HepG2 (cell line): ENCODE measurements at regions not wholly inside any gene's neighbourhood (a gene's known extent, or its start where the extent isn't known, plus 50 kb on each side); places are given as distances from the start of the nearest gene placed in this dataset.
A peak's percentile ranks its signal among the peaks of the same experiment; 100 is the strongest.

ENCODE experiments used
- ATAC-seq: fragments of 200-7000 bp; cut with Tn5 transposase; 3 replicates; pipeline ENCODE4 v1.9.1; 2020; ENCODE audit warnings: mild to moderate bottlenecking, moderate library complexity
- BruUV-seq: library from RNA; stranded (reverse); fragments of 400-500 nt; replicated peaks from 2 replicates; lab custom pipeline; 2021; lab: Mats Ljungman, UMichigan
- CTCF ChIA-PET: fragments of 300-600 bp; formaldehyde crosslinking; extraction: SDS; loops from one replicate; lab custom pipeline; 2021; ENCODE audit warnings: low total read pairs, inconsistent platforms, low intra/inter-chr PET ratio; lab: Yijun Ruan, JAX
- POLR2A ChIA-PET: fragments of 350-600 bp; sonication (Branson Sonifier 250); formaldehyde crosslinking; loops from one replicate; lab custom pipeline; 2020; ENCODE audit warnings: antibody characterized with exemption, inconsistent platforms; lab: Yijun Ruan, JAX
- DNase-seq: peaks from one replicate; pipeline ENCODE4 v3.0.0-alpha.2; 2015; ENCODE audit warnings: low spot score
- FAIRE-seq: peaks from 3 replicates; lab custom pipeline; 2011; peaks lifted over from hg19 to GRCh38; lab: Jason Lieb, UNC
- H2AFZ ChIP-seq: one replicate; pipeline ENCODE4 v1.6.1; 2011; ENCODE audit warnings: low read length, inconsistent platforms
- H3K27ac ChIP-seq: fragments of 300-600 bp; 3 replicates; pipeline ENCODE4 v1.8.0; 2011; ENCODE audit warnings: mixed run types, mild to moderate bottlenecking, mixed read lengths, low read length, inconsistent platforms; ENCODE audit not compliant: insufficient read depth; ENCODE audit errors: extremely low read length
- H3K27me3 ChIP-seq, 2 experiments: fragments of 200-600 bp in 1 of 2; 2 replicates in 1 of 2; 3 replicates in 1 of 2; pipeline versions ENCODE4 v1.6.0 to v1.8.0; 2011; ENCODE audit warnings: low read length in 2 of 2, mild to moderate bottlenecking in 2 of 2, moderate library complexity in 2 of 2, inconsistent platforms in 1 of 2; ENCODE audit not compliant: insufficient read depth in 2 of 2, control insufficient read depth in 1 of 2
- H3K36me3 ChIP-seq, 2 experiments: fragments of 200-600 bp in 1 of 2; replicated peaks in 1 of 2; 2 replicates in 1 of 2; 3 replicates in 1 of 2; pipeline versions ENCODE4 v1.5.1 to v1.8.0; 2011; ENCODE audit warnings: low read length in 2 of 2, inconsistent platforms in 1 of 2; ENCODE audit not compliant: insufficient read depth in 2 of 2, control insufficient read depth in 1 of 2
- H3K4me1 ChIP-seq: 2 replicates; pipeline ENCODE4 v1.5.1; 2012; ENCODE audit warnings: low read length, inconsistent platforms; ENCODE audit not compliant: insufficient read depth
- H3K4me2 ChIP-seq: 2 replicates; pipeline ENCODE4 v1.6.0; 2011; ENCODE audit warnings: low read depth, low read length, inconsistent platforms
- H3K4me3 ChIP-seq, 3 experiments: fragments of 200-600 bp in 1 of 3; sonication (generic), shearing (Covaris generic) in 1 of 3; replicated peaks in 1 of 3; 2 replicates each; pipeline ENCODE4 v1.5.1; 2011 to 2016; ENCODE audit warnings: low read length in 3 of 3, inconsistent platforms in 2 of 3, low read depth in 2 of 3, mild to moderate bottlenecking in 2 of 3, control low read depth in 1 of 3, mixed read lengths in 1 of 3; ENCODE audit not compliant: insufficient read depth in 1 of 3
- H3K79me2 ChIP-seq: one replicate; pipeline ENCODE4 v1.6.1; 2011; ENCODE audit warnings: low read length, inconsistent platforms; ENCODE audit not compliant: insufficient read depth
- H3K9ac ChIP-seq: 2 replicates; pipeline ENCODE4 v1.6.0; 2011; ENCODE audit warnings: mild to moderate bottlenecking, low read depth, low read length, inconsistent platforms; ENCODE audit not compliant: insufficient read depth
- H3K9me3 ChIP-seq: 2 replicates; pipeline ENCODE4 v1.5.1; 2012; ENCODE audit warnings: mild to moderate bottlenecking, low read length
- H4K20me1 ChIP-seq: 2 replicates; pipeline ENCODE4 v1.6.0; 2011; ENCODE audit warnings: inconsistent platforms, mild to moderate bottlenecking, low read length, moderate library complexity; ENCODE audit not compliant: insufficient read depth
- CTCF ChIP-seq: sonication (generic); formaldehyde crosslinking; IDR thresholded peaks from 2 replicates; pipeline ENCODE4 v1.5.0; 2020; ENCODE audit warnings: mild to moderate bottlenecking, missing genetic modification reagents, moderate library complexity
- FOSL2 ChIP-seq: sonication (generic); formaldehyde crosslinking; IDR thresholded peaks from 2 replicates; pipeline ENCODE4 v1.4.0; 2020; ENCODE audit warnings: missing genetic modification reagents
- GATA4 ChIP-seq: sonication (generic); IDR thresholded peaks from 2 replicates; pipeline ENCODE4 v1.6.1; 2016; ENCODE audit warnings: antibody characterized with exemption, low read depth, borderline replicate concordance
- HDAC6 ChIP-seq: fragments of 200-600 bp; sonication (generic); IDR thresholded peaks from 2 replicates; pipeline ENCODE4 v1.7.0; 2017; ENCODE audit warnings: mild to moderate bottlenecking, antibody characterized with exemption, low read length, low read depth
- HNRNPK ChIP-seq: fragments of 200-400 bp; formaldehyde crosslinking; IDR thresholded peaks from 2 replicates; pipeline ENCODE4 v1.6.1; 2018; ENCODE audit warnings: low read length, low read depth, moderate library complexity, mild to moderate bottlenecking; ENCODE audit not compliant: poor library complexity, severe bottlenecking
- MAFK ChIP-seq, 2 experiments: IDR thresholded peaks in 1 of 2; conservative IDR thresholded peaks in 1 of 2; 2 replicates each; pipeline ENCODE4 v1.6.1; 2011; ENCODE audit warnings: improper control_type of control experiment in 2 of 2, low read length in 2 of 2
- NR2F2 ChIP-seq: IDR thresholded peaks from 2 replicates; pipeline ENCODE4 v1.6.1; 2012; ENCODE audit warnings: low read depth, inconsistent platforms, borderline replicate concordance
- SALL1 ChIP-seq: sonication (generic); formaldehyde crosslinking; IDR thresholded peaks from 2 replicates; pipeline ENCODE4 v1.8.0; 2022; ENCODE audit warnings: mild to moderate bottlenecking, missing genetic modification reagents
- SETDB1 ChIP-seq: sonication (generic); formaldehyde crosslinking; IDR thresholded peaks from 2 replicates; pipeline ENCODE4 v1.5.1; 2020; ENCODE audit warnings: missing genetic modification reagents, mild to moderate bottlenecking, borderline replicate concordance
- SMC3 ChIP-seq: IDR thresholded peaks from 2 replicates; pipeline ENCODE4 v1.6.1; 2011; ENCODE audit warnings: low read length, improper control_type of control experiment
- STAG1 ChIP-seq: sonication (generic); formaldehyde crosslinking; IDR thresholded peaks from 2 replicates; pipeline ENCODE4 v1.4.0; 2020; ENCODE audit warnings: missing genetic modification reagents
- ZBTB4 ChIP-seq: sonication (generic); formaldehyde crosslinking; IDR thresholded peaks from 2 replicates; pipeline ENCODE4 v1.4.0; 2020; ENCODE audit warnings: missing genetic modification reagents, mild to moderate bottlenecking, borderline replicate concordance
- ZNF224 ChIP-seq: sonication (generic); formaldehyde crosslinking; IDR thresholded peaks from 2 replicates; pipeline ENCODE4 v1.5.0; 2020; ENCODE audit warnings: mild to moderate bottlenecking, missing genetic modification reagents
- ZNF263 ChIP-seq: sonication (generic); formaldehyde crosslinking; IDR thresholded peaks from 2 replicates; pipeline ENCODE4 v1.4.0; 2020; ENCODE audit warnings: missing genetic modification reagents
- ZNF30 ChIP-seq: sonication (generic); formaldehyde crosslinking; IDR thresholded peaks from 2 replicates; pipeline ENCODE4 v1.5.0; 2020; ENCODE audit warnings: mild to moderate bottlenecking, missing genetic modification reagents
- ZNF563 ChIP-seq: sonication (generic); formaldehyde crosslinking; IDR thresholded peaks from 2 replicates; pipeline ENCODE4 v1.8.0; 2022; ENCODE audit warnings: mild to moderate bottlenecking, moderate library complexity, missing genetic modification reagents
- ZNF570 ChIP-seq: sonication (generic); formaldehyde crosslinking; IDR thresholded peaks from 2 replicates; pipeline ENCODE4 v1.4.0; 2020; ENCODE audit warnings: mild to moderate bottlenecking, missing genetic modification reagents, borderline replicate concordance
- ZSCAN22 ChIP-seq: sonication (generic); formaldehyde crosslinking; IDR thresholded peaks from 2 replicates; pipeline ENCODE4 v1.4.0; 2020; ENCODE audit warnings: mild to moderate bottlenecking, missing genetic modification reagents
- WGBS: methylation state at CpG from one replicate; pipeline ENCODE4 v1.1.6; 2017; ENCODE audit warnings: low lambda C conversion rate; 5-methylcytosine and 5-hydroxymethylcytosine counted together
- in situ Hi-C: cut with HindIII; loops from 2 replicates; pipeline ENCODE4 v1.10.0; 2017; ENCODE audit warnings: low pct_unique_long_range_greater_than_20kb; ENCODE audit not compliant: extremely low pct_ligation_motif_present
- intact Hi-C: fragments of 100-400 bp; cut with micrococcal nuclease; formaldehyde crosslinking; loops from one replicate; pipeline ENCODE4 v1.10.0; 2022; ENCODE audit not compliant: unreplicated experiment

GRCh38 chr14:100416921-100417860 is 94.1 kb downstream of the SLC25A47 start:
- Histone ChIP-seq H3K9ac (no peak overlapping the region), H4K20me1 (no peaks in the 10 kb centered on the region), H2AFZ (no peak overlapping the region), H3K4me3 (no peak overlapping the region), H3K36me3 (no peaks in the 10 kb centered on the region), H3K9me3 (no peaks in the 10 kb centered on the region), H3K4me2 (no peak overlapping the region), H3K27me3 (no peaks in the 10 kb centered on the region), H3K79me2 (no peaks in the 10 kb centered on the region), H3K4me1 (no peaks in the 10 kb centered on the region), H3K27ac (no peak overlapping the region)
- in situ Hi-C loops: no loop called here
- ATAC-seq: peak; percentile 98
- peak; percentile 55 for DNase-seq
- intact Hi-C loops: loop anchor here (1.0 kb wide), 1 partner anchor 228 kb away; no protein-coding TSS in a partner anchor
- POLR2A ChIA-PET: no interaction called here
- CTCF ChIA-PET: interaction anchor here (1.4 to 1.8 kb wide), 2 partner anchors 229 to 237 kb away, joined by 9 to 12 read pairs; no protein-coding TSS in a partner anchor
- 49% methylated on average over 10 of the region's 13 CpGs for WGBS
- peak; percentile 93 for FAIRE-seq
- BruUV-seq: no TSS peak
- TF ChIP-seq SALL1: 0 out of 2 replicates have a peak, but pooled peaks have one; percentile 26
- peak; percentile 83 for TF ChIP-seq CTCF
- TF ChIP-seq HNRNPK: no peak
- no peak for TF ChIP-seq ZSCAN22
- no peak for TF ChIP-seq ZNF570 (CRISPR knock-in tag)
- no peak for TF ChIP-seq ZNF30 (CRISPR knock-in tag)
- TF ChIP-seq ZNF263 (CRISPR knock-in tag): peak; percentile 30; the same call in 1 of the 2 replicates
- TF ChIP-seq FOSL2 (CRISPR knock-in tag): 0 out of 2 replicates have a peak, but pooled peaks have one; percentile 16
- TF ChIP-seq MAFK (conservative IDR thresholded peaks at IDR 0.05 in 1 of 2, IDR thresholded peaks at IDR 0.05 in 1 of 2; ENCODE audit: low read length in 2 of 2): 0 out of 4 replicates have a peak, but pooled peaks have one; percentile 1 to 11
- TF ChIP-seq ZNF224 (CRISPR knock-in tag): no peak
- TF ChIP-seq SETDB1 (CRISPR knock-in tag): no peak
- TF ChIP-seq SMC3: peak; percentile 71
- TF ChIP-seq NR2F2: no peak
- no peak for TF ChIP-seq ZBTB4 (CRISPR knock-in tag)
- no peak for TF ChIP-seq HDAC6
- TF ChIP-seq STAG1 (CRISPR knock-in tag): peak; percentile 88
- no peak for TF ChIP-seq GATA4
- no peak for TF ChIP-seq ZNF563 (CRISPR knock-in tag)
